ENCODE measurements at regions not wholly inside any gene's neighbourhood (a gene's known extent, or its start where the extent isn't known, plus 50 kb on each side); places are given as distances from the start of the nearest gene placed in this dataset.

- no peak for DNase-seq (ENCODE audit: low read depth in 4 of 4, low spot score in 3 of 4)
Measured at GRCh38 chr2:2708575-2709430, 377.7 kb upstream of the MYT1L start.

- DNase-seq (ENCODE audit: low read depth in 4 of 4, low spot score in 3 of 4) = no peak
Measured at GRCh38 chr2:2707206-2707991, 376.3 kb upstream of the MYT1L start.

GRCh38 chr2:2706306-2706705, 375.2 kb upstream of the MYT1L start:
- no peak for DNase-seq (ENCODE audit: low read depth in 4 of 4, low spot score in 3 of 4)

GRCh38 chr2:2705871-2706270, 374.8 kb upstream of the MYT1L start:
- no peak for DNase-seq (ENCODE audit: low read depth in 4 of 4, low spot score in 3 of 4)

GRCh38 chr2:2704428-2705090, 373.5 kb upstream of the MYT1L start:
- no peak for DNase-seq (ENCODE audit: low read depth in 4 of 4, low spot score in 3 of 4)

- DNase-seq (ENCODE audit: low read depth in 4 of 4, low spot score in 3 of 4) = no peak
Measured at GRCh38 chr2:2703762-2704427, 372.8 kb upstream of the MYT1L start.

GRCh38 chr2:2703172-2703571, 372.1 kb upstream of the MYT1L start:
- no peak for DNase-seq (ENCODE audit: low read depth in 4 of 4, low spot score in 3 of 4)

- DNase-seq (ENCODE audit: low read depth in 4 of 4, low spot score in 3 of 4) = no peak
Measured at GRCh38 chr2:2702385-2702784, 371.3 kb upstream of the MYT1L start.

- no peak for DNase-seq (ENCODE audit: low read depth in 4 of 4, low spot score in 3 of 4)
Measured at GRCh38 chr2:2701813-2702212, 370.7 kb upstream of the MYT1L start.

GRCh38 chr2:2701176-2701781, 370.2 kb upstream of the MYT1L start:
- no peak for DNase-seq (ENCODE audit: low read depth in 4 of 4, low spot score in 3 of 4)

- no peak for DNase-seq (ENCODE audit: low read depth in 4 of 4, low spot score in 3 of 4)
Measured at GRCh38 chr2:2699121-2699505, 368.0 kb upstream of the MYT1L start.

GRCh38 chr2:2698182-2699120, 367.4 kb upstream of the MYT1L start:
- DNase-seq (ENCODE audit: low read depth in 4 of 4, low spot score in 3 of 4) = no peak

GRCh38 chr2:2696733-2697455, 365.8 kb upstream of the MYT1L start:
- DNase-seq (ENCODE audit: low read depth in 4 of 4, low spot score in 3 of 4) = no peak

GRCh38 chr2:2696325-2696724, 365.2 kb upstream of the MYT1L start:
- no peak for DNase-seq (ENCODE audit: low read depth in 4 of 4, low spot score in 3 of 4)

- no peak for DNase-seq (ENCODE audit: low read depth in 4 of 4, low spot score in 3 of 4)
Measured at GRCh38 chr2:2694746-2695145, 363.7 kb upstream of the MYT1L start.

- DNase-seq (ENCODE audit: low read depth in 4 of 4, low spot score in 3 of 4) = no peak
Measured at GRCh38 chr2:2692599-2693389, 361.7 kb upstream of the MYT1L start.

- DNase-seq (ENCODE audit: low read depth in 4 of 4, low spot score in 3 of 4) = no peak
Measured at GRCh38 chr2:2691419-2691818, 360.3 kb upstream of the MYT1L start.

GRCh38 chr2:2690985-2691384, 359.9 kb upstream of the MYT1L start:
- DNase-seq (ENCODE audit: low read depth in 4 of 4, low spot score in 3 of 4) = no peak

Data from right renal pelvis (tissue), 4 donors.